Upper lobe of right lung (tissue), 1 donor: ENCODE measurements at regions not wholly inside any gene's neighbourhood (a gene's known extent, or its start where the extent isn't known, plus 50 kb on each side); places are given as distances from the start of the nearest gene placed in this dataset.

Experiments
- ATAC-seq: fragments of 200-7000 bp; cut with Tn5 transposase; one replicate; pipeline ENCODE4 v1.9.1; 2020; ENCODE audit warnings: mild to moderate bottlenecking, moderate library complexity
- DNase-seq: peaks from one replicate; pipeline ENCODE4 v3.0.0-alpha.2; 2020
- H3K27ac ChIP-seq: fragments of 200-600 bp; one replicate; pipeline ENCODE4 v1.8.0; 2022
- H3K27me3 ChIP-seq: fragments of 200-600 bp; one replicate; pipeline ENCODE4 v1.8.0; 2022; ENCODE audit warnings: mild to moderate bottlenecking
- H3K36me3 ChIP-seq: fragments of 200-600 bp; one replicate; pipeline ENCODE4 v1.8.0; 2022
- H3K4me1 ChIP-seq: fragments of 200-600 bp; one replicate; pipeline ENCODE4 v1.8.0; 2022
- H3K4me3 ChIP-seq: fragments of 200-600 bp; one replicate; pipeline ENCODE4 v1.8.0; 2022; ENCODE audit warnings: mild to moderate bottlenecking
- H3K9me3 ChIP-seq: fragments of 200-600 bp; one replicate; pipeline ENCODE4 v1.8.0; 2022
- CTCF ChIP-seq: fragments of 200-600 bp; IDR thresholded peaks from one replicate; pipeline ENCODE4 v1.8.0; 2022; ENCODE audit warnings: antibody characterized with exemption
- intact Hi-C: fragments of 100-400 bp; cut with DNase I; formaldehyde crosslinking; loops from one replicate; pipeline ENCODE4 v1.11.0; 2022
- donor health status: DM: no; HTN: yes; CAD: no; lungs with severe emphysema.

GRCh38 chr5:39948341-39948740 lies 523.6 kb upstream of the DAB2 start:
- no peak for ATAC-seq
- Histone ChIP-seq H3K9me3 (no peaks in the 10 kb centered on the region), H3K4me3 (no peak overlapping the region), H3K27ac (no peak overlapping the region), H3K4me1 (no peaks in the 10 kb centered on the region), H3K27me3 (no peaks in the 10 kb centered on the region), H3K36me3 (no peaks in the 10 kb centered on the region)
- intact Hi-C loops, result loop anchor here (10.0 kb wide), 1 partner anchor 736 kb away; no protein-coding TSS in a partner anchor
- DNase-seq, result no peak
- TF ChIP-seq CTCF, result no peak

GRCh38 chr5:39947657-39948056 lies 522.9 kb upstream of the DAB2 start:
- intact Hi-C loops, result loop anchor here (10.0 kb wide), 1 partner anchor 737 kb away; no protein-coding TSS in a partner anchor
- H3K9me3 ChIP-seq, result no peaks in the 10 kb centered on the region
- ATAC-seq, result no peak

GRCh38 chr5:39946356-39947045 lies 521.7 kb upstream of the DAB2 start:
- Histone ChIP-seq H3K27me3 (no peaks in the 10 kb centered on the region), H3K36me3 (no peaks in the 10 kb centered on the region), H3K4me1 (no peaks in the 10 kb centered on the region), H3K9me3 (no peaks in the 10 kb centered on the region), H3K27ac (no peak overlapping the region), H3K4me3 (no peak overlapping the region)
- ATAC-seq, result no peak
- TF ChIP-seq CTCF, result no peak
- no peak for DNase-seq
- intact Hi-C loops, result loop anchor here (10.0 kb wide), 1 partner anchor 738 kb away; no protein-coding TSS in a partner anchor

More at GRCh38 chr5:39947657-39948056, 522.9 kb upstream of the DAB2 start:
- Histone ChIP-seq H3K27me3 (no peaks in the 10 kb centered on the region), H3K4me1 (no peaks in the 10 kb centered on the region), H3K36me3 (no peaks in the 10 kb centered on the region), H3K27ac (no peak overlapping the region), H3K4me3 (no peak overlapping the region)
- DNase-seq, result no peak
- TF ChIP-seq CTCF, result no peak

- DNase-seq (no peak), ATAC-seq (no peak)
- H3K4me1 ChIP-seq, result no peaks in the 10 kb centered on the region
- no peaks in the 10 kb centered on the region for H3K36me3 ChIP-seq
- no peaks in the 10 kb centered on the region for H3K9me3 ChIP-seq
- no peaks in the 10 kb centered on the region for H3K27me3 ChIP-seq
- intact Hi-C loops, result loop anchor here (10.0 kb wide), 1 partner anchor 739 kb away; no protein-coding TSS in a partner anchor
- TF ChIP-seq CTCF, result no peak
- H3K27ac ChIP-seq, result no peak overlapping the region
- no peak overlapping the region for H3K4me3 ChIP-seq
These were observed 521.1 kb upstream of the DAB2 start for GRCh38 chr5:39945870-39946269.

GRCh38 chr5:39943811-39944210 lies 519.0 kb upstream of the DAB2 start:
- intact Hi-C loops, result loop anchor here (10.0 kb wide), 1 partner anchor 741 kb away; no protein-coding TSS in a partner anchor
- no peak for TF ChIP-seq CTCF
- H3K27ac ChIP-seq, result no peak overlapping the region
- no peaks in the 10 kb centered on the region for H3K4me1 ChIP-seq
- no peaks in the 10 kb centered on the region for H3K9me3 ChIP-seq
- DNase-seq, result no peak
- no peak for ATAC-seq
- no peaks in the 10 kb centered on the region for H3K36me3 ChIP-seq
- no peaks in the 10 kb centered on the region for H3K27me3 ChIP-seq
- no peak overlapping the region for H3K4me3 ChIP-seq
